ENCODE measurements at regions not wholly inside any gene's neighbourhood (a gene's known extent, or its start where the extent isn't known, plus 50 kb on each side); places are given as distances from the start of the nearest gene placed in this dataset.

DNA sequence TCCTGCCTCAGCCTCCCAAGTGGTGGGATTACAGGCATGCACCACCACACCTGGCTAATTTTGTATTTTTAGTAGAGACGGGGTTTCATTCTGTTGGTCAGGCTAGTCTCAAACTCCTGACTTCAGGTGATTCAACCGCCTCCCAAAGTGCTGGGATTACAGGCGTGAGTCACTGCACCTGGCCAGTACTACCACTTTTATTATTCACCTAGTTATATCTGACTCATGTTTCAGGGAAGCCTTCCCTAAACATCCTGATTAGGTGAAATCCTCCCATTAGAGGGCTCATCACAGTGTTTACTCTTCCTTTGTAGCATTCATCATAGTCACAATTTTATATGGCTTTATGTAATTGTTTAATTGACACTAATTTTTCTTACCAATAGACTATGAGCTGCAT lies 295.3 kb upstream of the SOX5 start:
- no peak for FAIRE-seq

GRCh38 chr12:24244231-24244630 lies 294.8 kb upstream of the SOX5 start:
- FAIRE-seq (no peak), DNase-seq (ENCODE audit: insufficient read length, low spot score) (no peak)

More for the DNA sequence above, 295.3 kb upstream of the SOX5 start:
- no peak for DNase-seq (ENCODE audit: insufficient read length, low spot score)

DNA sequence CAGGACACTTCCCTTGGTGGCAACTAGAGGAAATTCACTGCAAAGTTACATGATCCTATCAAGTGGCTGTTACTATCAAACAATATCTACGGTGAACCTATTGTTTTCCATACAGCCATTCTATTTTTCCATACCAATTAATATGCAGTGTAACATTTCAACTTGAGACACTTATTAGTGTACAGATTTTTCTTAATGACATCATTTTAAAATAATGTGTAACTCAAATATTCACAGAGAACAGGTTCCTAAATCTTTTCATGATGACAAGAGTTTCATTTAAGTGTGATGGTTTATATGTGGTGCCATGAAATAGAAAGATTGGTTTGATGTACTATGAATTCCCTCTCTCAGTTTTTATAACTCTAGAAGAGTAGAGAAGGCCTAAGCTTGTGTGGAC lies 291.2 kb upstream of the SOX5 start:
- DNase-seq (ENCODE audit: insufficient read length, low spot score) (no peak), FAIRE-seq (no peak)

DNA sequence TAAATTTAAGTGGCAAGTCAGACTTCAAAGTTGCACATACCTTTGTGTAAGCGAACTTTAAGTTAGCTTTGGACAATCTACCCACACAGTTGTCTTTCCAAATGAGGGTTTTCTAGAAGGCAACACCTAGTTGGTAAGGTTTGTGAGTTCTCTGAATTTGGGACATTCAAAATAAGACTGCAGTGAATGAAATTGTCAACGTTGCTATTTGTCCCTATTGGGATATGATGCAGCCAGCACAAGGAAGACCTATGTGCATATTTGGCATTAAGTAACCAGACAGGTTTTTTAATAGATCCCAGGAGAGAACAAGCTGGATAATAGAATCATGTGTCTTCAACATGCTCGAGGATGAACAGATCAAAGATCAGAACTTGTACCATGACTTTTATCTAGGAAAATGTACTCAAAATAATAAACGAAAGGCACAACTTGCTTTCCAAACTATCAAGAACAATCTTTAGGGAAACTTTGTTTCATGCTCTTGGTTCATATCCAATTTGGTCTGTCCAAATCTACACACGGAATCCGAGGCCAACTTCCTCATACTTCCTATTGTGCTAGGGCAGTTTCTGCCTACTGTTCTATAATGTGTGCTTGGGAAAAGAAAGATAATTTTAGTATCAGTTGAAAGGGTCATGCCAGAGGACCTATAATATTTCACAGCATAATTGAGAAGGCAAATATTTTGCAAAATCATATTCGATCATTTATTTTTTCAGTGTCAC lies 284.2 kb upstream of the SOX5 start:
- no peak for DNase-seq (ENCODE audit: insufficient read length, low spot score)
- FAIRE-seq: peak; percentile 23

DNA sequence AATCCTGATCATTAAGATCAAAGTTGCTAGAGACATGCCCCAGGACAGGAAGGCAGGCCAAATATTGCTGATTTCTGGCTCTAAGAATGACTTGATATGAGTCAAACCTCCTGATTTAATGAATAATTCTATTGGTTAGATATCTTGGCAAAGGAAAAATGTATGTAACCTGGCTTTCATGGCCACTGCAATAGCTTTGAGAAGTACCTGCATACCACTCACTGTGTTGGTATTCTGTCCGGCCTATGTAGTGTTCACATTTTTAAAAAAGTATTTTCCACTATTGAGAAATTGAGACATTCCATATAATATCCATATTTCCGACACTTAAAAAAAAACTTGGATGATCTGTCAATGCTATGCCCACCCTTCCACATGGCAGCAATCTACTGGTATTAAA lies 283.1 kb upstream of the SOX5 start:
- FAIRE-seq (no peak), DNase-seq (ENCODE audit: insufficient read length, low spot score) (no peak)

DNA sequence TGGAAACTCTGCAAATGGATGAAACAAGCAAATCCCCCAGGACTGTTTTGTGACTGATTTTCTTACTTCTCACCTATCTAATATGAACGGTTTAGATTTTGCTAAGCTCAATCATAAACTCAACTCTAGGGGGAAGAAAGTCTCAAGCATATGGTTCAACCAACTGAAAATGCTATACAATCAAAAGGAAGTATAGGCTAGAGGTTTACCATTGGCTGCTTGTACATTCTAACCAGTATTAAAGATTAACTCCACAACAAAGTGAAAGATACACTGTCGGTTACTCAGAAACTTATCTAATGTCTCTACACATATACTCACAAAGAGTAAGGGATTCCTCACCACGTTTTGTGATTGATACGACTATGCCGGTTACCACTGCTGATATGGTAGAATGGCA lies 281.8 kb upstream of the SOX5 start:
- FAIRE-seq (peak; percentile 83), DNase-seq (ENCODE audit: insufficient read length, low spot score) (no peak)

DNA sequence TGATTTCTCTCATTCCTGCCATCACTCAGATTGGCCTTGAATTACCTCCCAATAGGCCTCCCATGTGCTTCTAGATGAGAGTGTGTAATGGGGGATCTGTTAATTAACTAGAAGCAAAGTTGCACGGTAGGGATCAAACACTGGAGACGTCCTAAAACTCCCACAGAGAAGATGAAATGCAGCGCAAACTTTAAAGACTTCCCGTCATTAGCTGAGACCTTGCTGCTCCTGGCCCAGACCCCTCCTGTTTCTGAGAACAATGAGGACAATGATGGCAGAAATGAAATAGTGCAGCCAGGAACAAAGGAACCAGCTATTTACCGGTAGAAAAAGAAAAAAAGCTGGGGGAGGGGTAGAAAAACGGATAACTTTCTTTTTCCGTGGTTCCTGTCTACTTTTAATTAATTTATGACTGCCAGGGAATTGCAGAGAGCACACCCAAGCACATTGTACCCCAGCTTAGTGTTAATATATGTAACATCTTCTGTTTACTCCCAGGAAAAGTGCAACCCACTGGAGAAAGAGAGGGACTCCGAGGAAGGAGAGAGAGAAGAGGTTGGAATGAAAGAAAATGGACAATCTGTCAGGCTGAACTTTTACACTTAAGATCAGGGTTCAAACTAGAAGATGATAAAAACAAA lies 280.7 kb upstream of the SOX5 start:
- no peak for DNase-seq (ENCODE audit: insufficient read length, low spot score)
- FAIRE-seq: no peak

DNA sequence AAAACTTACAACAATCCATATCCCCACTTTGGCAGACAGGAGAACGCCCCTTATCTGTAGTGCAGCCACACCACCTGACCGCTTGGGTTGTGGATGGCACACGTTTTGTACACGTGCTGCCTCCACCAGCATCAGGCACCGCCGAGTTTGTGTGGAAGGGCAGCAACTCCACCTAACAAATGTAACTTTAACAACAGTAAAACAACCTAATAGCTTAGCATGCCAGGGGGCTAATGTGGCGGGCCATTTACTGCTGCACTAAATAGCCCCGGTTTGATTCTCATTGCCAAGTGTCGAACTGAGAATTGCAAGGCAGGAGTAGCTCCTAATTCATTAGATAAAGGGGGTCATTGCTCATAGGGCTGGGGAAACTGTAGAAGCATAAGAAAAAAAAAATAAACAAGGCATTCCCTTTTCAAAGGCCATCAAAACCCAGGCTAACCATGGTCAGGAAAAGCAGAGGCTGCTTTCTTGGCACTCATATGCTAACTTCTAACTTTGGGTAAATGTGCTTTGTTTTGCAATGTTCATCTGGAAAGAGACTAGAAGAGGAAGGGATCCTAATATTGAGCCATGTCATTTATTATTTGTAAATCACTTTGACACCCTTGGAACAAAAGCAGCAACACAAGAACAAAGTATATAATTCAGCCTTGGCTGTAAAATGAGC lies 279.7 kb upstream of the SOX5 start:
- no peak for DNase-seq (ENCODE audit: insufficient read length, low spot score)
- FAIRE-seq: no peak

DNA sequence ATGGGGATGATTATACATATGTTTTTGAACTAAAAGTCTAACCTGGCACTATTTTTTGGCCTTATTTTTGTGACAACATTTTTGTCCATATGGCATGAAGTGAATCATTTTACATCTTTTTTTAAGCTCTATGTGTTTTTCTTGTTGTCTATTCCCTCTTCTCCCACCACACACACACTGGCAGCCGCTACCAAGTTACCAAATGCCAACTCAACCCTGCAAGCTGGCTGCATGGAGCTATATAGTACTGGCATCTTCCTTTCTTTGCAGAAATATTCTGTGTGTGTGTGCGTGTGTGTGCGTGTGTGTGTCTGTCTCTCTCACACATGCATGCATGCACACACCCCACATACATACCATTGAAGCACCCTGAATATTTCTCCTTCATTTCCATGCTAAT lies 278.9 kb upstream of the SOX5 start:
- DNase-seq (ENCODE audit: insufficient read length, low spot score) (no peak), FAIRE-seq (no peak)

DNA sequence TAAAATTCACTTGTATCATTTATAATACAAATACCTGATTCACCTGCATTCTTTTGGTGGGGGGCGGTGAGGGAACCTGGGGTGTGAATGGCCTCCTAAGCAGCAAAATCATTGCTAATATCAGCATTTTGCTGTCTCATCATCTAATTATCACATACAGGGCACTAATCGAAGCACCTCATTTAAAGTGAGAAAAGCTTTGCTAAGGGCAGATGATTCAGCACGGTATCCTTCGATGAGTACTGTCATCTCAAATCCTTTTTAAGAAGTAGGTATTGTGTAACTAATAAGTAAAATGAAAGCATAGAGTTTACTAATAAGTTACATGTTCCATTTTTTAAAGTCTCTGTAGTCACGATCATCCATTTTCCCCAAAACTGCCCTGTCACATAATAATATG lies 278.1 kb upstream of the SOX5 start:
- DNase-seq (ENCODE audit: insufficient read length, low spot score): no peak
- FAIRE-seq: no peak

GRCh38 chr12:24226745-24227350 lies 277.4 kb upstream of the SOX5 start:
- DNase-seq (ENCODE audit: insufficient read length, low spot score): no peak
- FAIRE-seq: peak; percentile 23

- no peak for DNase-seq (ENCODE audit: insufficient read length, low spot score)
- no peak for FAIRE-seq
Measured at GRCh38 chr12:24224401-24224800, 274.9 kb upstream of the SOX5 start.

- FAIRE-seq: no peak
Measured at GRCh38 chr12:24223926-24224325, 274.5 kb upstream of the SOX5 start.

GRCh38 chr12:24222968-24223367 lies 273.5 kb upstream of the SOX5 start:
- DNase-seq (ENCODE audit: insufficient read length, low spot score): no peak

More at GRCh38 chr12:24223926-24224325, 274.5 kb upstream of the SOX5 start:
- no peak for DNase-seq (ENCODE audit: insufficient read length, low spot score)

DNA sequence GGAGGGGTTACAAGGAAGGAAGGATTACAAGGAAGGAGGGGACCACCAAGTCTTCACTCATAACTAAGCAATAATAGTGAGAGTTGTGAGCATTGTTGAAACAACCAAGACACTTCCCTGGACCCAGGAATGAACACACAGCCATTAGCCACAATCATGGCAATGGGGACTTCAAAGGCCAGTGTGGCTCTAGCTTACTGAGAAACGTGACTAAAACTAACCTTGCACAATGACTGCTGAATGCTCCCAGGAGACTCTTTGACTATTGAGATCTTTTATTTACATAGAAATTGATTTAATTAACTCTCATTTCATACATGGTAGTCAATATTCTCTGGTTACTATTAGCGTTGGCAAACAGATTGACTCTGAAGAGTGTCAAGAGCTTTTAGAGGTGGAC lies 263.0 kb upstream of the SOX5 start:
- FAIRE-seq: peak; percentile 48

More at GRCh38 chr12:24222968-24223367, 273.5 kb upstream of the SOX5 start:
- FAIRE-seq: no peak

DNA sequence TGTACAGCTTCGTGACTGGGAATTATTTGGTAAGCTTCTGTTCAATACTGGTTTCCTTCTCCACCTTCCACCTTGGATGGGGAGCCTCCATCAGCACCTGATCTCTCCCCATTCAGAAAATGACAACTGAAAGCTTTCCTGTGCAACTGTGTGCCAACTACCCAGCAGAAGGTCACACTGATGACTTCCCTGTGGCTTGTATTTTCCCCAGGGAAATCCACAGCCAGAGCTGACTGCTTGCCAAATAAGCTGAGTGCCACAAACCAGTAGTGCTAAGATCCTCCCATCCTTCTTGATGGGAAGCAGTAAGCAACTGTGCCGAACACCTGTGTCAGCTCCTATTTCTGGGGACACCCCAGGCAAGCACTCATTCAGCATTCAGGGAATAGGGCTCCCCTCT lies 257.2 kb upstream of the SOX5 start:
- DNase-seq (ENCODE audit: insufficient read length, low spot score): no peak
- no peak for FAIRE-seq

More for the DNA sequence above, 263.0 kb upstream of the SOX5 start:
- DNase-seq (ENCODE audit: insufficient read length, low spot score): no peak

- FAIRE-seq: peak; percentile 53
Measured at GRCh38 chr12:24201258-24201970, 251.9 kb upstream of the SOX5 start.

GRCh38 chr12:24200010-24200409 lies 250.5 kb upstream of the SOX5 start:
- no peak for DNase-seq (ENCODE audit: insufficient read length, low spot score)
- peak; percentile 28 for FAIRE-seq

More at GRCh38 chr12:24201258-24201970, 251.9 kb upstream of the SOX5 start:
- no peak for DNase-seq (ENCODE audit: insufficient read length, low spot score)

- DNase-seq (ENCODE audit: insufficient read length, low spot score) (no peak), FAIRE-seq (peak; percentile 71)
Measured at GRCh38 chr12:24198936-24199671, 249.6 kb upstream of the SOX5 start.

DNA sequence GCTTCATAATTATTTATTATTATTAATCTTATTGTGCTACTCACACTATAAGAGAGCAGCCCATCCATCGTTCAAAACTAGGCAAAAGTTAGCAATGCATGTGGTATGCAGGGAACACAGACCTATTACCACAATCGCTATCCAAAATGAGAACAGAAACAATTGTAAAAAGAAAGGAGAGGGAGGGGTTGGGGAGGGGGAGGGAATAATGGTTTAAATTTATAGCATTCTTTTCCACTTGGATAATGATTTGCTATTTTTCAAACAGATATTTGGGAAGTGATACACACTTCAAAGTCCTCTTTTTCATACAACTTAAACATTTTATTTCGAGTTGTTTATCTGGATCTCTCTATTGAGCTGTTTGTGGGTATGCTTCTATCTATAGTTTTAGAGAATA lies 248.6 kb upstream of the SOX5 start:
- DNase-seq (ENCODE audit: insufficient read length, low spot score): no peak
- no peak for FAIRE-seq

Data from GM19239 (cell line).